WI38 (cell line): ENCODE measurements at regions not wholly inside any gene's neighbourhood (a gene's known extent, or its start where the extent isn't known, plus 50 kb on each side); places are given as distances from the start of the nearest gene placed in this dataset.

Source experiments
- H3K4me3 ChIP-seq: 2 replicates; pipeline ENCODE4 v1.5.1; 2011; ENCODE audit warnings: low read depth, mild to moderate bottlenecking, control low read depth, low read length
- TF ChIP-seq, protein P1 (sequence below): IDR thresholded peaks from 2 replicates; pipeline ENCODE4 v1.5.1; 2012; ENCODE audit warnings: low read depth, mild to moderate bottlenecking, control low read depth, low read length

DNA sequence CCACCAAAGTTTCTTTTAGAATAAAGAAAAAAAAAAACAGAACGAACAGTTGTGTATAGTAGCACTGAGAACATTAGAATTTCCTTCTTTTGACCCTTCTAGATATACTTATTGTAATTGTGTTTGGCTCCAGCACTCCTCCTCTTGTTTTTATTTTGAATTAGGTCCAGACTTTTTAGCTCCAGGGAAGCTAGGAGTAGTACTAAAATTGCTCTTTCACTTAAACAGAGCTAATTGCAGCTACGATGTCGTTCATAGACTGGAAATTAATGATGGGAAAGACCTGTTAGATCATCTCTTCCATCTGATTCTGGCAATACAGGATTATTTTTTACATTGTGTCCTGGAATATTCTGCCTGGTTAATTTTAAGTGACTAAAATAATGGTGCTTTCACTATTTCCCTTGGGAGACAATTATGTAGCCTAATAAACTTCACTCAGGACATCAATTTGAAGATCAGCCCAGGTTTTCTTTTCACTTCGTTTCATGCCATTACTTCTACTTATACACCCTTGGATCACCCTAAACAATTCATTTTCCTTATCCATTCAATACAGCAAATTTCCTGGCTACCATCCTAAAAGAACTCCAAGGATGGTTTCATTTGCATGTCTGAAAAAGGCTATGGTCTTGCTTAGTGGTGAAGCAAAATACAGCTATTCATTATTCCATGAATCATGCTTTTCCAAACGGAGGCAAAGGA, 480.8 kb upstream of the TECRL start:
- H3K4me3 ChIP-seq, result no peak overlapping the region
- TF ChIP-seq, protein P1, sequence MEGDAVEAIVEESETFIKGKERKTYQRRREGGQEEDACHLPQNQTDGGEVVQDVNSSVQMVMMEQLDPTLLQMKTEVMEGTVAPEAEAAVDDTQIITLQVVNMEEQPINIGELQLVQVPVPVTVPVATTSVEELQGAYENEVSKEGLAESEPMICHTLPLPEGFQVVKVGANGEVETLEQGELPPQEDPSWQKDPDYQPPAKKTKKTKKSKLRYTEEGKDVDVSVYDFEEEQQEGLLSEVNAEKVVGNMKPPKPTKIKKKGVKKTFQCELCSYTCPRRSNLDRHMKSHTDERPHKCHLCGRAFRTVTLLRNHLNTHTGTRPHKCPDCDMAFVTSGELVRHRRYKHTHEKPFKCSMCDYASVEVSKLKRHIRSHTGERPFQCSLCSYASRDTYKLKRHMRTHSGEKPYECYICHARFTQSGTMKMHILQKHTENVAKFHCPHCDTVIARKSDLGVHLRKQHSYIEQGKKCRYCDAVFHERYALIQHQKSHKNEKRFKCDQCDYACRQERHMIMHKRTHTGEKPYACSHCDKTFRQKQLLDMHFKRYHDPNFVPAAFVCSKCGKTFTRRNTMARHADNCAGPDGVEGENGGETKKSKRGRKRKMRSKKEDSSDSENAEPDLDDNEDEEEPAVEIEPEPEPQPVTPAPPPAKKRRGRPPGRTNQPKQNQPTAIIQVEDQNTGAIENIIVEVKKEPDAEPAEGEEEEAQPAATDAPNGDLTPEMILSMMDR, result no peak

DNA sequence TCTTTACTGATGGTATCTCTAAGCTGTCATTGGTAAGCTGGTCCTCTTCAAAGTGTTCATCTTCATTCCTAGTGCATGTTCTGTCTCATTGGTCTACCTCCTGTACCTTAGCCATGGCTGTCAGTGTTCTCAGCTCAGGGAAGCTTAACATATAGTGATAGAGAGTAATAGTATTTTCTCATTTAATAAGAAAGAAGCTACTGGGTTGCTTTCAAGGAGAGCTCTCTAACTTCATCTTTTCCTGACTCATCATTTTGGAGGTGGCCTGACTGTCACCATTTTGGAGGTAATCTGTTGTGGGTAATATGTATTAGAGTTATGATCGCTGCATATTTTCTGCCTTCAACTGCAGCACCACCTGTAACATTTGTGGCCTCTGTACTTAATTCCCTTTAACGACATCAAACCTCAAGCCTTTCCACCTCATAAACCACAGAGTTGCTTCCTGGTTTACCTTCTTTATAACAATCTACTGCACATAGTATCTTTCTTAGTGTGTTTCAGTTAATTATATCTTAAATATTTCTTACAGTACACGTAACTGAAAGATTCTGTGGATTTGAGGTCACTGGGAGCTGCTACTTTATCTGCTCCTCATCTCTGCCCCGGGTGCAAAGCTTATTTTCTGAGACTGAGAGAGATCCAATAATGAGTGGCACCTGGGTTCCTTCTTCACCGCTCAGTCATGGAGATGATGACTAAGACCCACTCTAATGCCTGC, 474.0 kb upstream of the TECRL start:
- TF ChIP-seq, protein P1, result no peak
- H3K4me3 ChIP-seq, result no peak overlapping the region

DNA sequence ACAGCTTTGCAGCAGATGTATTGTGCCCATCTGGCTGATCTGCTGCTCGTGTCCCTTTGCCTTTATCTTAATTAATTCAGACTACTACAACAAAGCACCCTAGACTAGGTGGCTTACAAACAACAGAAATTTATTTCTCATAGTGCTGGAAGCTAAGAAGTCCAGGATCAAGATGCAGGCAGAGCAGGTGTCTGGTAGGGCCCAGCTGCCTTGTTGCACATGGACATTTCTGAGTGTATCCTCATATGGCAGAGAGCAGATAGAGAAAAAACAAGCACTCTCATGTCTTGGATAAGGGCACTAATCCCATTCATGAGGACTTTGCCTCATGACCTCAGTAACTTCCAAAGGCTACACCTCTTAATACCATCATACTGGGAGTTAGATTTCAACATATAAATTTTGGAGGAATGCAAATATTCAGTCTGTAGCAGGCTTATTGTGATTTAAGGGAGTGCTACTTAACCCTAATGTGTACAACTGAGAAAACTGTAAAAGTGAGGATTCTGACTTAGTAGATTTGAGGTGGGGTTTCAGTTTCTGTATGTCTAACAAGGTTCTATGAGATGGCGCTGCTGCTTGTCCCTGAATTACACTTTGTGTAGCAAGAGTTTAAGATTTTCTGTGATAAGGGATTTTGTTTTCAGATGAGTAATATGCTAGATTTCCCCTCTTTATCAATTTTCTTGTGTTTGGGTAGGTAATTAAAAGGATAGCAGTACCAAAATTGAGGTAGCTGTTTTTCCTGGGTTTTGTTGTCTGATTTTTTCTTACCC, 473.2 kb upstream of the TECRL start:
- no peak overlapping the region for H3K4me3 ChIP-seq
- TF ChIP-seq, protein P1, result no peak

DNA sequence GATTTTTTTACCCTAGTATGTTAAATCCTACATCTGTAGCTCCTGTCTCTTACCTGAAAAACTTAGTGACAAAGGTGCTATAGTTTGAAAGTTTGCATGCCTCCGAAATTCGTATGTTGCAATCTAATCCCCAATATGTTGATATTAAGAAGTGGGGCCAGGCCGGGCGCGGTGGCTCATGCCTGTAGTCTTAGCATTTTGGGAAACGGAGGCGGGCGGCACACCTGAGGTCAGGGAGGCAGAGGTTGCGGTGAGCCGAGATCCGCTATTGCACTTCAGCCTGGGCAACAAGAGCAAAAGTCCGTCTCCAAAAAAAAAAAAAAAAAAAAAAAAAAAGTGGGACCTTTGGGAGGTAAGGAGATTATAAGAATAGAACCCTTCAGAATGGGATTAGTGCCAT, 471.3 kb upstream of the TECRL start:
- TF ChIP-seq, protein P1, result no peak
- H3K4me3 ChIP-seq, result no peak overlapping the region

DNA sequence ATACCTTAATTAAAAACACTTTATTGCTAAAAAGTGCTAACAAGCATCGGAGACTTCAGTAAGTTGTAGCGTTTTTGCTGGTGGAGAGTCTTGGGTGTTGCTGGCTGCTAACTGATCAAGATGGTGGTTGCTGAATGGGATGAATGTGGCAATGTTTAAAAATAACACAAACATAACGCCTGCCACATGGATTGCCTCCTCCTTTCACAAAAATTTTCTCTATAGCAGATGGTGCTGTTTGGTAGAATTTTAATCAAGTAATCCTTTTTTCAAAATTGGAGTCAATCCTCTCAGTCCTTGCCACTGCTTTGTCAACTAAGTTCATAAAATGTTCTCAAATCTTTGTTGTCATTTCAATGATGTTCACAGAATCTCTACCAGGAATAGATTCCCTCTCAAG, 466.8 kb upstream of the TECRL start:
- TF ChIP-seq, protein P1, result no peak
- H3K4me3 ChIP-seq, result no peak overlapping the region

DNA sequence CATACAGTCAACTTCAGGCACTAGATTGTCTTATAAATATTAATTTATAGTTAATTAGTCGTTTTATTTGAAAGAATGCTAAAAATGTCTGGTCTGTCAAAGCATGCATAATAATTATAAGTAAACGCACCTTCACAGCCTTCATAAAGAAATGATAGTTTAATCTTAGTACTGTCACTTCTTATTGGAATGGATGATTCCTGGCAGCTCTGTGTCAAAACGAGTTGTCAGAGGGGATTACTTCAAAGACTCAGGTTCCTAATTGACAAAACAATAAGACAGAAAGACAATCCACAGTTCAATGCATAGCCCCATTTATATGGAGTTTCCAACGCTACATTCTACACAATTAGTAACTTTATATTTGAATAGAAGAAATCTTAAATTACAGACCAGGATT, 461.3 kb upstream of the TECRL start:
- no peak overlapping the region for H3K4me3 ChIP-seq
- TF ChIP-seq, protein P1, result no peak

DNA sequence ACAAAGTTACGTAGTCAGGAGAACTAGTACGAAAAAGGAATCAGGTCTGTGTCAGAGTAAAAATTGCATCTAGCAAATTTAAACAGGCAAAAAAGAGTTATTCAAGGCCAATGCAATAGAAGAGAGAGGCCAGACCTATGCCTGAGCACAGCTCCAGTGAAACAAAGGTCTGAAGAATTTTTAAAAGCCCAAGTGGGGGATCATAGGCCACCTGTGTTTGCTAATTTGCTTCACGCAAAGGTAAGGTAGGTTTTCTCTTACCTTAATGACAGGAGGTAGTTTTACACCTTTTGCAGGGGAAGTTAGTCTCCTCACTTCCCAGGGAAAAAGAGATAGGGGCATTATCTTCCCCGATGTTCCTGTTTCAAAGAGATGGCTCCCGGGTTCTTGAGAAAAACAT, 448.6 kb upstream of the TECRL start:
- no peak overlapping the region for H3K4me3 ChIP-seq
- TF ChIP-seq, protein P1, result no peak
